Small intestine (tissue), 7 donors: ENCODE measurements at regions not wholly inside any gene's neighbourhood (a gene's known extent, or its start where the extent isn't known, plus 50 kb on each side); places are given as distances from the start of the nearest gene placed in this dataset.
A peak's percentile ranks its signal among the peaks of the same experiment; 100 is the strongest.

Source experiments
- DNase-seq, 2 donors: peaks; one replicate each; pipeline versions ENCODE4 v3.0.0 to v3.0.0-alpha.2; 2013
- FAIRE-seq: peaks from 2 replicates; lab custom pipeline; 2012; peaks lifted over from hg19 to GRCh38; lab: Jason Lieb, UNC
- H3K27ac ChIP-seq, 3 donors: one replicate each; pipeline ENCODE4 v1.5.1; 2013; ENCODE audit warnings: low read length in 2 of 3, mild to moderate bottlenecking in 2 of 3, control low read depth in 1 of 3, inconsistent platforms in 1 of 3, low read depth in 1 of 3, moderate library complexity in 1 of 3
- H3K27me3 ChIP-seq, 3 donors: one replicate each; pipeline ENCODE4 v1.6.1; 2013; ENCODE audit warnings: low read length in 3 of 3, inconsistent platforms in 1 of 3; ENCODE audit not compliant: control insufficient read depth in 3 of 3, insufficient read depth in 3 of 3
- H3K36me3 ChIP-seq, 3 donors: one replicate each; pipeline ENCODE4 v1.6.1; 2013; ENCODE audit warnings: low read length in 3 of 3, inconsistent platforms in 1 of 3, low read depth in 1 of 3, mild to moderate bottlenecking in 1 of 3, moderate library complexity in 1 of 3; ENCODE audit not compliant: control insufficient read depth in 3 of 3, insufficient read depth in 2 of 3
- H3K4me1 ChIP-seq, 3 donors: one replicate each; pipeline ENCODE4 v1.6.1; 2013; ENCODE audit warnings: low read length in 2 of 3, inconsistent platforms in 1 of 3, low read depth in 1 of 3, mild to moderate bottlenecking in 1 of 3, moderate library complexity in 1 of 3; ENCODE audit not compliant: control insufficient read depth in 3 of 3, insufficient read depth in 2 of 3
- H3K4me3 ChIP-seq, 3 donors: one replicate each; pipeline ENCODE4 v1.5.1; 2013; ENCODE audit warnings: low read length in 3 of 3, control low read depth in 1 of 3, inconsistent platforms in 1 of 3, low read depth in 1 of 3, mild to moderate bottlenecking in 1 of 3, moderate library complexity in 1 of 3
- H3K9me3 ChIP-seq, 2 donors: one replicate each; pipeline ENCODE4 v1.6.1; 2013; ENCODE audit warnings: low read depth in 1 of 2, low read length in 1 of 2; ENCODE audit not compliant: control insufficient read depth in 2 of 2, insufficient read depth in 1 of 2
- whole genome bisulfite sequencing, 3 donors: extraction: QIAGEN DNeasy Blood & Tissue Kit; methylation state at CpG; one replicate each; pipeline ENCODE4 v1.1.7; 2013; 5-methylcytosine and 5-hydroxymethylcytosine counted together
- donor health status: healthy with polysubstance abuse.
- donor health status: control.
- donor health status: control.
- donor health status: Bipolar disorder and iron deficiency.
- donor health status: healthy.

GRCh38 chr1:214186103-214186824 lies 94.7 kb upstream of the SMYD2 start:
- DNase-seq = no peak
- no peak overlapping the region for H3K27ac ChIP-seq
- WGBS, 3 donors = 23 to 40% (median 29%) methylated on average over 4 of the region's 4 CpGs
- H3K4me3 ChIP-seq = no peak overlapping the region
- no peak for FAIRE-seq
- no peaks in the 10 kb centered on the region for H3K36me3 ChIP-seq
- peaks cover 0 to 3% of the 10 kb centered on the region in 2 donors for H3K9me3 ChIP-seq
- peaks cover 0 to 38% (median 19%) of the 10 kb centered on the region in 3 donors for H3K27me3 ChIP-seq
- H3K4me1 ChIP-seq = peaks cover 0 to 3% (median 0%) of the 10 kb centered on the region in 3 donors

- Histone ChIP-seq H3K9me3 (peaks cover 0 to 3% of the 10 kb centered on the region in 2 donors), H3K36me3 (no peaks in the 10 kb centered on the region), H3K27me3 (peaks cover 0 to 38% (median 19%) of the 10 kb centered on the region in 3 donors), H3K4me1 (peaks cover 0 to 3% (median 0%) of the 10 kb centered on the region in 3 donors), H3K27ac (no peak overlapping the region), H3K4me3 (peak overlapping the region in 1 of 3 donors; percentile 27)
- 6 to 9% (median 9%) methylated on average over 51 of the region's 51 CpGs for WGBS, 3 donors
- DNase-seq (peak in 1 of 2 donors; percentile 27), FAIRE-seq (no peak)
Measured at GRCh38 chr1:214187121-214187900, 93.6 kb upstream of the SMYD2 start.

- no peaks in the 10 kb centered on the region for H3K36me3 ChIP-seq
- peaks cover 0 to 3% (median 0%) of the 10 kb centered on the region in 3 donors for H3K4me1 ChIP-seq
- no peak overlapping the region for H3K27ac ChIP-seq
- H3K9me3 ChIP-seq = no peaks in the 10 kb centered on the region
- H3K4me3 ChIP-seq = no peak overlapping the region
- DNase-seq (no peak), FAIRE-seq (no peak)
- H3K27me3 ChIP-seq = peaks cover 0 to 40% (median 19%) of the 10 kb centered on the region in 3 donors
- 12 to 16% (median 13%) methylated on average over 7 of the region's 7 CpGs for WGBS, 3 donors
Measured at GRCh38 chr1:214187933-214188332, 93.0 kb upstream of the SMYD2 start.

GRCh38 chr1:214188835-214189234 lies 92.1 kb upstream of the SMYD2 start:
- Histone ChIP-seq H3K9me3 (no peaks in the 10 kb centered on the region), H3K27me3 (peaks cover 0 to 46% (median 21%) of the 10 kb centered on the region in 3 donors), H3K4me1 (peaks cover 0 to 3% (median 0%) of the 10 kb centered on the region in 3 donors), H3K27ac (no peak overlapping the region), H3K4me3 (no peak overlapping the region), H3K36me3 (no peaks in the 10 kb centered on the region)
- 49 to 58% (median 57%) methylated on average over 2 of the region's 2 CpGs for WGBS, 3 donors
- DNase-seq = no peak
- FAIRE-seq = no peak

GRCh38 chr1:214192825-214193643 lies 87.9 kb upstream of the SMYD2 start:
- WGBS, 3 donors = 64 to 69% (median 64%) methylated on average over 13 of the region's 13 CpGs
- FAIRE-seq (no peak), DNase-seq (no peak)
- no peak overlapping the region for H3K27ac ChIP-seq
- H3K4me3 ChIP-seq = no peak overlapping the region
- no peaks in the 10 kb centered on the region for H3K9me3 ChIP-seq
- no peaks in the 10 kb centered on the region for H3K4me1 ChIP-seq
- peaks cover 0 to 21% (median 9%) of the 10 kb centered on the region in 3 donors for H3K27me3 ChIP-seq
- H3K36me3 ChIP-seq = no peaks in the 10 kb centered on the region

- Histone ChIP-seq H3K4me3 (no peak overlapping the region), H3K27ac (no peak overlapping the region), H3K4me1 (no peaks in the 10 kb centered on the region), H3K9me3 (no peaks in the 10 kb centered on the region), H3K36me3 (no peaks in the 10 kb centered on the region), H3K27me3 (peaks cover 0 to 15% (median 4%) of the 10 kb centered on the region in 3 donors)
- 66 to 75% (median 72%) methylated on average over 6 of the region's 6 CpGs for WGBS, 3 donors
- DNase-seq (no peak), FAIRE-seq (no peak)
Measured at GRCh38 chr1:214193691-214194090, 87.3 kb upstream of the SMYD2 start.

GRCh38 chr1:214198571-214198970 lies 82.4 kb upstream of the SMYD2 start:
- FAIRE-seq (no peak), DNase-seq (no peak)
- WGBS, 3 donors = 79 to 90% (median 83%) methylated on average over 1 of the region's 1 CpG
- H3K4me3 ChIP-seq = no peak overlapping the region
- H3K27ac ChIP-seq = no peak overlapping the region
- H3K9me3 ChIP-seq = no peaks in the 10 kb centered on the region
- H3K4me1 ChIP-seq = no peaks in the 10 kb centered on the region
- H3K36me3 ChIP-seq = no peaks in the 10 kb centered on the region
- H3K27me3 ChIP-seq = peaks cover 0 to 8% (median 0%) of the 10 kb centered on the region in 3 donors

GRCh38 chr1:214199585-214199984 lies 81.4 kb upstream of the SMYD2 start:
- H3K4me3 ChIP-seq = no peak overlapping the region
- FAIRE-seq (no peak), DNase-seq (no peak)
- no peaks in the 10 kb centered on the region for H3K9me3 ChIP-seq
- H3K27me3 ChIP-seq = peaks cover 0 to 8% (median 0%) of the 10 kb centered on the region in 3 donors
- no peak overlapping the region for H3K27ac ChIP-seq
- WGBS, 3 donors = 38 to 65% (median 43%) methylated on average over 2 of the region's 2 CpGs
- no peaks in the 10 kb centered on the region for H3K36me3 ChIP-seq
- H3K4me1 ChIP-seq = no peaks in the 10 kb centered on the region
